AG09319 (cell line): ENCODE measurements at regions not wholly inside any gene's neighbourhood (a gene's known extent, or its start where the extent isn't known, plus 50 kb on each side); places are given as distances from the start of the nearest gene placed in this dataset.

Source experiments
- DNase-seq: peaks from one replicate; pipeline ENCODE4 v3.0.0-alpha.2; 2010; ENCODE audit warnings: low read depth; ENCODE audit errors: extremely low read depth
- TF ChIP-seq, protein P1 (sequence below): IDR thresholded peaks from 2 replicates; pipeline ENCODE4 v1.5.1; 2011; ENCODE audit warnings: low read depth, mild to moderate bottlenecking, inconsistent platforms, low read length, moderate library complexity

DNA sequence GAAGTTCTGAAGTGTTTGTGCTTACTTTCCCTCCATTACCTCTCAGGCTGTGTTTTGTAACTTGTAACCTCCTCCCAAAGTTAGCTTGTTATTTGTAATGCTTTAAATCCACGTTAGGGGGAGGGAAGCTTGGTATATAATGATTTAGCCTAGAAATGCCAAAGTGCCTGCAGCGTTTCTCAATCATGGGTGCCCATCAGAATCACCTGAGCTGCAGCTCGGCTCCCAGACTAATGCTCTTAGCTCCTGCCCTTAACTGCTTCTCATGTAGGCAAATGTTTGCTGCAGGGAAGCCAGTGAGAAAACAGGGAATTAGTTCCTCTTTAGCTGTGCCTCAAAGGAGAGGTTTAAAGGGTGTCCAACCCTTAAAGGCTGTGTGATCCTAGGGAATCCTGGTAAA lies 219.2 kb upstream of the NAALADL2 start:
- DNase-seq: no peak
- TF ChIP-seq, protein P1, sequence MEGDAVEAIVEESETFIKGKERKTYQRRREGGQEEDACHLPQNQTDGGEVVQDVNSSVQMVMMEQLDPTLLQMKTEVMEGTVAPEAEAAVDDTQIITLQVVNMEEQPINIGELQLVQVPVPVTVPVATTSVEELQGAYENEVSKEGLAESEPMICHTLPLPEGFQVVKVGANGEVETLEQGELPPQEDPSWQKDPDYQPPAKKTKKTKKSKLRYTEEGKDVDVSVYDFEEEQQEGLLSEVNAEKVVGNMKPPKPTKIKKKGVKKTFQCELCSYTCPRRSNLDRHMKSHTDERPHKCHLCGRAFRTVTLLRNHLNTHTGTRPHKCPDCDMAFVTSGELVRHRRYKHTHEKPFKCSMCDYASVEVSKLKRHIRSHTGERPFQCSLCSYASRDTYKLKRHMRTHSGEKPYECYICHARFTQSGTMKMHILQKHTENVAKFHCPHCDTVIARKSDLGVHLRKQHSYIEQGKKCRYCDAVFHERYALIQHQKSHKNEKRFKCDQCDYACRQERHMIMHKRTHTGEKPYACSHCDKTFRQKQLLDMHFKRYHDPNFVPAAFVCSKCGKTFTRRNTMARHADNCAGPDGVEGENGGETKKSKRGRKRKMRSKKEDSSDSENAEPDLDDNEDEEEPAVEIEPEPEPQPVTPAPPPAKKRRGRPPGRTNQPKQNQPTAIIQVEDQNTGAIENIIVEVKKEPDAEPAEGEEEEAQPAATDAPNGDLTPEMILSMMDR: no peak

DNA sequence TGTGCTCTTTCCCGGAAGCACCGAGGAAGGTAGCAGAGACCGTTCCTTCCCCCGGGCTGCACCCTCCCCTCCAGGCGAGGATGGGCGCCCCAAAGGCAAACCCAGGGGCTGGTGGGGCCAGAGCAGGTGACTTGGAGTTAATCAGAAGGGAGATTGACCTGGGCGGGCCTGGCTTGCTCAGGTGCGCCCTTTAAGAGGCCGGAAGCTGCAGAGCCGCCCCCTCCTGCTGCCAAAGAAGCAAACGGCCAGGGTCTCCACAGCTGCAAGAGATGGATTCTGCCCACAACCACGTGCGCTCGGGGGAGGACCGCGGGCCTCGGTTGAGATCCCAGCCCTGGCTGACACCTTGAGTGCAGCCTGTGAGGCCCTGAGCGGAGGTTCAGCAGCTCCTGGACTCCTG lies 218.2 kb upstream of the NAALADL2 start:
- TF ChIP-seq, protein P1: no peak
- DNase-seq: no peak

DNA sequence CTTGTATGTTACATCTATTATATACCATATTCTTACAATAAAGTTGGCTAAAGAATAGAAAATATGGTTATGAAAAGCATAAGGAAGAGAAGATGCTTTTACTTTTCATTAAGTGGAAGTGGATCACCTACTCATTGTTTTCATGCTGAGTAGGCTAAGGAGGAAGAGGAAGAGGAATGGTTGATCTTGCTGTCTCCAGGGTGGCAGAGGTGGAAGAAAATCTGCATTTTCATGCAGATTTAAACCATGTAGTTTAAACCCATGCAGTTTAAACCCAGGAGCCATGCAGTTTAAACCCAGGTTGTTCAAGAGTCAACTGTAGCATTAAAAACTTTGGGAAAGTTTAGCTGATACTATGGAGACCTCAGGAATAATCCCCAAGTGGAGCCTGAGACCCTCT lies 214.8 kb upstream of the NAALADL2 start:
- no peak for DNase-seq
- TF ChIP-seq, protein P1: no peak

DNA sequence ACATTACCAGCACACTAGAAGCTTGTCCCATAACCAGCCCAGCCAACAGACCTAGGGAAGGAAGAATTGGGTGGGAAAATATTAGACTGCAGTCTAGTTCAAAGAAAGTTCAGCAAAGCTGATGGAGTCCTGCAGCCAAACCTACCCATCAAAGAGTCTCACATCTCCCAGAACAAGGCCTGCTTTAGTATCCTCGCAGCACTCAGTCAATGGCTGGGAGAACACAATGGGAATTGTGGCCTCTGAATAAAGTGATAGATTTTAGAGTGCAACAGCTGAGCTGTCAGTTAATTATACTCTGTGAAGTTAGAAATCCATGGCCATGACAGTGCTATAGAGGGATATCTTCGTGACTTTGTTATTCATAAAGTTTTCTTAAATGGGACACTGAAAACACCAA lies 207.2 kb upstream of the NAALADL2 start:
- no peak for DNase-seq
- TF ChIP-seq, protein P1: no peak

DNA sequence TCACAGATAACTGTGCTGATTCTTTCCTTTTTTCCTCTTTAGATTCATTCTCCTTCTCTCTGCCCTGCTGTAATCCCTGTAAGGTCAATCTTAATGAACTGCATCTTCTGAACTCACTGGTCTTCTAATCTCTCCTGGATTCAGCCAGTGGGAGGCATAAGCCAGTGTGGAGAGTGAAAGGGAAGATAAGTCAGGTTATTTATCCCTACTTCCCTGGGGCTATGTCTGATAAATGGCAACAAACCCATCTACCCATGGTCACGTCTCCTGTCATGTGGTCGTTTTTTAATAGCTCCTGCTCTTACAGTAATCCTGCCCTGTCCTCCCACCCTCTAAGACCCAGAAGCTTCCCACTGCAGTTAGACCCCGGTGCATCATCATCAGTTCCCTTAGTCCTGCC lies 199.6 kb upstream of the NAALADL2 start:
- TF ChIP-seq, protein P1: no peak
- DNase-seq: no peak

DNA sequence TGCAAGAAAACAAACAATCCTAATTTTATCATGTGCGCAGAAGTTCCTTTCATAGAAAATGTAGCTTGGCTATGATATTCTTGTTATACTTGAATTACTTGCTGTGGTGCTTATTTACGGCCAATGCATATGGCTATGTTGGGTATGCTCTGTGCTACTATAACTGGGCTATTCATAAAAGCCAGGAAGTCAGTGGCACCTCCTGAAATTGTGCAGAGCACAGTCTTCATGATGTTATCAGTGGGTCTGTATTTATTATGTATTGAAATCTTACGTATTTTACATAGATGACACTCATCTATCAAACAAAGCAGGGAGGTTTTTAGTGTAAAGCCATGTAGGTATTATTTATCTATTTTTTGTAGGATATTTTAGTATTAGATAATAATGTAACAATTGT lies 196.5 kb upstream of the NAALADL2 start:
- TF ChIP-seq, protein P1: no peak

DNA sequence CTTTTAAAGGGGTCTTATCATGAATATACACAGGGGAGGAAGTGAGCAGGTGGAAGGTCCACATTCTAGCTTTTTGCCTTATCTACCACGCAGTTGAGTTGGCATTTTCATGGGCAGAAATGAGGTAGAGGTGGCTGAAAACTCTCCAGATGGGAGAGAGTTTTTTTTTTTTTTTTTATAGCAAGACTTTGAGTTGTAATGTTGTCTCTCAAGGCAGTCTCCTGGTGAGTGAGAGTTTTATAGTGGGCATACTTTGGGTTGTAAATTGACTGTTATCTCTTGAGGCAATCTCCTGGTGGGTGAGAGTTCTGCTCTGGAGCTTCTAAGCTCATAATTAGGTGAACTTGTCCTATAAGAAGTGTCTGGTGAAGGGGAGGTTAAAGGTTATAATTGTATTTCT lies 191.7 kb upstream of the NAALADL2 start:
- TF ChIP-seq, protein P1: no peak
- no peak for DNase-seq

More for the DNA sequence above, 196.5 kb upstream of the NAALADL2 start:
- no peak for DNase-seq
